Hematopoietic multipotent progenitor cell treated with erythropoietin and hydrocortisone succinate and interleukin-3 and kit ligand, for 6 days (in vitro differentiated cells): ENCODE measurements at regions not wholly inside any gene's neighbourhood (a gene's known extent, or its start where the extent isn't known, plus 50 kb on each side); places are given as distances from the start of the nearest gene placed in this dataset.
"Not testable (repeated sequence)": the region's sequence is repeated elsewhere in the genome, so short reads cannot be mapped to it uniquely, and the experiment has no call there.

ENCODE experiments used
- DNase-seq: peaks from one replicate; pipeline ENCODE4 v3.0.0-alpha.2; 2015

- DNase-seq = no peak
Measured at GRCh38 chr9:86997156-86997555, 49.9 kb upstream of the GAS1 start.

GRCh38 chr9:86997951-86998350, 50.6 kb upstream of the GAS1 start:
- DNase-seq = no peak

- no peak for DNase-seq
Measured at GRCh38 chr9:87002517-87002916, 55.2 kb upstream of the GAS1 start.

GRCh38 chr9:87004016-87004415, 56.7 kb upstream of the GAS1 start:
- DNase-seq = no peak

GRCh38 chr9:87006956-87007355, 59.6 kb upstream of the GAS1 start:
- DNase-seq = no peak

GRCh38 chr9:87007711-87008366, 60.5 kb upstream of the GAS1 start:
- DNase-seq = no peak

- no peak for DNase-seq
Measured at GRCh38 chr9:87008667-87009066, 61.4 kb upstream of the GAS1 start.

- DNase-seq = no peak
Measured at GRCh38 chr9:87010626-87011025, 63.3 kb upstream of the GAS1 start.

GRCh38 chr9:87011551-87011950, 64.2 kb upstream of the GAS1 start:
- no peak for DNase-seq

GRCh38 chr9:87013490-87013889, 66.2 kb upstream of the GAS1 start:
- DNase-seq = no peak

- DNase-seq = no peak
Measured at GRCh38 chr9:87014436-87014835, 67.1 kb upstream of the GAS1 start.

- DNase-seq = no peak
Measured at GRCh38 chr9:87016681-87017080, 69.4 kb upstream of the GAS1 start.

- DNase-seq = no peak
Measured at GRCh38 chr9:87020169-87020950, 73.1 kb upstream of the GAS1 start.

- DNase-seq = no peak
Measured at GRCh38 chr9:87022178-87022577, 74.9 kb upstream of the GAS1 start.

- no peak for DNase-seq
Measured at GRCh38 chr9:87026204-87026603, 78.9 kb upstream of the GAS1 start.

GRCh38 chr9:87028836-87029235, 81.5 kb upstream of the GAS1 start:
- DNase-seq = not testable (repeated sequence)

GRCh38 chr9:87029905-87030304, 82.6 kb upstream of the GAS1 start:
- DNase-seq = no peak

GRCh38 chr9:87034841-87035240, 87.5 kb upstream of the GAS1 start:
- no peak for DNase-seq

- no peak for DNase-seq
Measured at GRCh38 chr9:87035879-87036278, 88.6 kb upstream of the GAS1 start.

GRCh38 chr9:87036506-87036905, 89.2 kb upstream of the GAS1 start:
- no peak for DNase-seq

GRCh38 chr9:87039809-87040392, 92.6 kb upstream of the GAS1 start:
- DNase-seq = no peak

- no peak for DNase-seq
Measured at GRCh38 chr9:87040410-87041009, 93.2 kb upstream of the GAS1 start.

- DNase-seq = not testable (repeated sequence)
Measured at GRCh38 chr9:87041553-87042235, 94.4 kb upstream of the GAS1 start.
